GM19023 (cell line): ENCODE measurements at regions not wholly inside any gene's neighbourhood (a gene's known extent, or its start where the extent isn't known, plus 50 kb on each side); places are given as distances from the start of the nearest gene placed in this dataset.

ENCODE experiments used
- ATAC-seq: cut with Tn5 transposase; IDR thresholded peaks from one replicate; pipeline ENCODE4 v1.9.1; 2021; ENCODE audit warnings: mild to moderate bottlenecking, moderate library complexity; ENCODE audit not compliant: unreplicated experiment

DNA sequence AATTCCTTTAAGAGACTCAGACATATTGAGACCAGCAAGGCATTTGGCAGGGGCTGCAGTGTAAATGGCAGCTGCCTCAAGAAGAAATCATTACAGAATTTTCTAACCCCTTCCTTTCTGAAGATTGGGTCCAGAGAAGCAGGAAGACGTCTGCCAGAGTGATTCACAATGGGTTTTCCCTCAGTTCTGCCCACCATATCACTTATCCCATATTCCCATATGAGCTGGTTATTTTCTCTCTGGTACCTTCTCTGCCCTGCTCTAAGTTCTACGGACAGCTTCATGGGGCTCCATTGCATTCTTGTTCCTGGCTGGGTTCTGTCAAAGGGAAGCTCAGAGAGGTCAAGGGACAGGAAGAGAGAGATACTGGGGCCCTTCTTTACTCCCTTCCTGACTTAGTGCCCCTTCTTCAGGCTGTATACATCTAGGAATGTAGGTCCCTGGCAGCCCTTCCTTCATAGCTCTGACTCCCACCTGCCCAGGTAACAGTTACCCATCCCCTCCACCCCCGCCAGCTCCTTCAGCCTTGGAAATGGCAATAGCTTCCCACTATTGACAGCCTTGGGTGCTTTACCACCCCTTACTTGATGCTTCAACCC lies 420.6 kb upstream of the DAB1 start:
- ATAC-seq = no peak

DNA sequence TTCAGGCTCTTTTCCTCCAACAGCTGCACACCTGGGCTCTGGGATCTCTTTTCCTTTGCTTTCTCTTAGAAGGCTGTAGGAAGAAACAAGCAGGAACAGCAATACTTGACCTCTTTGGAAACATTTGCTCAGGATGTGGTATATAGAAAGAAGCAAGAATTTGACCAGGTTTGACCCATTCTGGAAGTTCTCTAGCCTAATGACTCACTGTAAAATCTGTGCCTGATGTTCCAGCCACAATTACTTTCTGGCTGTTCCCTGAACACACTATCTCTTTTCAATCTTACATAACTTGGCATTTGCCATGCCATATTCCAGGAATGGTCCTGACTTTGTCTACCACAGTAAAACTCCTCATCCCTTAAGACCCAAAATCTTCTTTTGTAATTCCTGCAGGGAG lies 419.9 kb upstream of the DAB1 start:
- no peak for ATAC-seq

DNA sequence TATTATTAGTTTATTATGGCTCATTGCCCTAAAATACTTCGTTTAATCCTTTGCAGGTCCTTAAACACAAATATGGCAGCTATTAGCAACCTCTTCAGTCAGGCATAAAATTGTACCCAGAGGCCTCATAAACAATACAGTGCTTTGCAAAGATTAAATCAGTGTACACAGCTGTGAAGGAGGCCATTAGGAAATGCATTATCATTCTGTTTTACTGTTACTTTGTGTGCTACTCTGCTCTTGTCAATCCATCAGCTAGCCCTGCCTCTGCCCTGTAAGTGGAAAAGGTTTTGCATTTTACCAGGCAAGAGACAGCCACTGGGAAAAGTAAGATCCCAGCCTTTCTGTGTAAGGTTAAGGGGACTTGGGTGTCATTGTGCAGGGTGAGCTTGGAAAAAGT lies 415.7 kb upstream of the DAB1 start:
- ATAC-seq = no peak

GRCh38 chr1:57839067-57839466 lies 415.2 kb upstream of the DAB1 start:
- no peak for ATAC-seq

GRCh38 chr1:57835620-57836019 lies 411.8 kb upstream of the DAB1 start:
- ATAC-seq = no peak

- ATAC-seq = no peak
Measured at GRCh38 chr1:57833296-57833695, 409.4 kb upstream of the DAB1 start.

DNA sequence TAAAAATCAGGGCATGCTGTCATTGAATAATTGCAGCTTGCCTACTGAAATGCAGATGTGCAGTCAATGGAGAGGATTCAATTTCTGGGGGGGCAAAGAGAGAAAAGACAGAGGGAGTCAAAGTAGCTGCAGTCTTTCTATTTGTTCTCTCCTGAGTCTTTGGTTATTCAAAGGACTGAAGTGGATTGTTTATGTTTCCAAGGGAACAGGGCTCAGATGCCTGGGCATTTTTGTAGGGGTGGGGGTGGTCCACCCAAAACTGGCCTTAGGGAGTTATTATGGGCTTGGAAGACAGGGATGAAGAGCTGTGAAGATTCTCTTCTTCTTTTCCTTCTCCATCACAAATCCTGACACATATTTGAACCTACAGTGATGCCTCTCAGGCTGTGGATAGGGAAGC lies 408.8 kb upstream of the DAB1 start:
- ATAC-seq = no peak

GRCh38 chr1:57831624-57832023 lies 407.8 kb upstream of the DAB1 start:
- ATAC-seq = no peak

DNA sequence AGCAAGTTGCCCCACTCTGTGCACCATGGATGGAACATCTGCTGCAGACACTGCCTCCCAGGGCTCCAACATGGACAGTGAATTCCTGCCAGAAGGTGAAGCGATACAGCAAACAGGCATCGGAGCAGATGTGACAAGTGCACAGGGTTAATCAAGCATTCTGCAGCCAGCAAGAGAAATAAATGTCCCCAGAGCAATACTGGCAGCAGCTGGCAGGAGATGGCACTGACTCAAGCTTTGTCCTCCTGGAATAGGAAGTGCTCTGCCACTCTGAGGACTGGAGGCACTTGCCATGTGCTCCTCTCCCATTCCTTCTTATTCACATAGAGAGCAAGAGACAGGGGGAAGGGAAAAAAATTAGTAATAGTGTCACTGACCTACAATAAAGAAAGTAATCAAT lies 402.7 kb upstream of the DAB1 start:
- ATAC-seq = no peak

DNA sequence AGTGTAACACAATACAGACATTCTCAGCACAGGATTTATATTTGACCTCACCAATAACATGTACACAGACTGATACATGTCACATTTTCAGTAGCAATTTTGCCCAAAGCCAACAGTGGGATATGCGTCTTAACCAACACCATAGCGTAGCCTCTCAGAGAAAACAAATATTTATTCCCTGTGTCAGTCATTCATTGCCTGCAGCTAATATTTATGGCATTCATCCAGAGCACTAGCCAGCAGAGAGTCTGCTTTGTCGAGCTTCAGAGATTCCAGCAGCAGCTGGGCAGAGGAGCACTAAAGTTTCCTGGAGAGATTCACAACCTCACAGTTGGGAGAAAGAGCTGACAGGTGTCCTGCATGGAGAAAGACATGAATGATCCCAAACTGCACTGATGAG lies 400.7 kb upstream of the DAB1 start:
- no peak for ATAC-seq

DNA sequence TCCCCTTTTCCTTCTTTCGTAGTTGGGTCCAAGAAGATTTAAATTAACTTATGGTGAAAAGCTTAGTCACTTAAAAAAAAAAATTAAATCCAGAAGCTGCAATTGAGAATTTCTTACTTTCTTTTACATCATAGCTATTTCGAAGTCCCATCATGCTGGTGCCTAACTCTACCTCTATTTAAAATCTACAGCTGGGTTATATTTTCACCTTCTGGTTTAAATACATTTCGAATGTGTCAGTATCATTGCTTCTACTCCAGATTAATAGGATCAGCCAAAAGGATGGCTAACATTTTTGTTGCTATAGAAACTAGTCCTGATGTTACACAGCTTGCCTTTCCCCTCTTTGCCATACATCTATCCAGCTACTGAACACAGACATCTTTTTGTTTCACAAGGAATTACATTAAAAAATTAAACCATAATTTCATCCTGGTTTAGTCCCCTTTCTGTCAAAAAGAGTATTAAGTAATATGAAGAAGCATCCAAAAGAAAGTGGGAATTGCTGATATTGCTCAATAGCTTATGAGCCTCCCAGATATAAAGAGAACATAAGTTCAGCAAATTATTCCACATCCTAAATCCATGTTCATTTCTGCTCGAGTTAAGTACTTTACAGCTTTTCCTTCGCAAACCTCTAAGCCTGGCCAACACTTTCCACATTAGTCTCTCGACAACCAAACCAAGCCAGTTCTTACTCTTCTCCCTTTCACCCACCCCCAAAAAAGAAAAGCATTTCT lies 396.7 kb upstream of the DAB1 start:
- no peak for ATAC-seq

DNA sequence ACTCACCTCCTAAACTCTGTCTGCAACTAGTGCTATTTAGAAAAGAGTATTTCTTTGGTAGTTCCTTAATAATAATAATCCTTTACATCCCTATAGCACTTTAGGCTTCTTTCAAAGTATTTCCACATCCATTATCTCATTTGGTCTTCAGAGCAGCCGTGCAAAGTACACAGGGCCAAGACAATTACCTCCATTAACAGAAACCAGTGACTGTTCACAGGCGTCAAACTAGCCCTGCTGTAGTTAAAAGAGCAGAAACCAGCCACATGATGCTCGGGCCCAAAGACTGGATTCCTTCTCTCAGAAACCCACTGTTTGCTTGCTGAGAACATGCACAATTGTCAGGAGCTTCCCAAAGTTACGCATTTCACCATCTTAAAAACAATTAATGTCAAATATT lies 396.0 kb upstream of the DAB1 start:
- no peak for ATAC-seq

DNA sequence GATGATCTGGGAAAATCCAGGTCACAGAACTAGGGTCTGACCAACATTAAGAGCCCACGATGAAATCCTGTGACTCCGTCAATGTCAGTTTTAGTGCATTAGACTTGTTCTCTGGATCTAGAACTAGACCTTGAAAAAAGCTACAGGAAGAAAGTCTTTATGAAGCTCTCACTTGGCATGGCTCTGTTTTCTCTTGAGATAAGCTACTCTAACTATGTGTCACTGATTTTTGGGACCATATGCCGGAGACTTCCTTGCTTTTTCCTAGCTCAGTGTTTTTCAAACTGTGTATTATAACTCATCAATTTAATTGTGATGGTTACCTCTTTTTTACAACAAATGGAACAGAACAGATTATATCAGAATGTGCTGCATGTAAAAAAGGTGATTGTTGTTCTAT lies 379.7 kb upstream of the DAB1 start:
- ATAC-seq = no peak

GRCh38 chr1:57800376-57800775 lies 376.5 kb upstream of the DAB1 start:
- ATAC-seq = no peak

DNA sequence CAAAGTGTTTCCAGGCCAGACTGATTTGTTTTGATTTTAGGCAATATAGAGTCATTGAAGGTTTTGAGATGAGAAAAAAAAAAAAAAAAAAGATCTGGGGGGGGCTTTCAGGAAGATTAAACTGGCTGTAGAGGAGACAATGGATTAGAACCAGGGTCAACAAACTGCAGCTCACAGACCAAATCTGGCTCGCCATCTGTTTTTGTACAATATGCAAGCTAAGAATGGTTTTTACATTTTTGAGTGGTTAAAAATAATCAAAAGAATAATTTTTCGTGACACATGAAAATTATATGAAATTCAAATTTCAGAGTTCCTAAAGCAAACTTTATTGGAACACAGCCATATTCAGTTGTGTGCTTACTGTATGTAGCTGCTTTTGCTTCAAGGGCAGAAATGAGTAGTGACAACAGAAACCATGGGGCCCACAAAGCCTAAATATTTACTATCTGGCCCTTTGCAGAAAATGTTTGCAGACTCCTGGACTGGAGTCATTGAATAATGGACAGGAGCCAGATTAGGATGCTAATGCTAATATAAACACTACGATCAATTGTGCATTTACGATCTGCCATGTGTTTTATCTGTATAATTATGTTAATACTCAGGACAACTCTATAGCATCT lies 375.7 kb upstream of the DAB1 start:
- ATAC-seq = no peak

- no peak for ATAC-seq
Measured at GRCh38 chr1:57798543-57798942, 374.7 kb upstream of the DAB1 start.

DNA sequence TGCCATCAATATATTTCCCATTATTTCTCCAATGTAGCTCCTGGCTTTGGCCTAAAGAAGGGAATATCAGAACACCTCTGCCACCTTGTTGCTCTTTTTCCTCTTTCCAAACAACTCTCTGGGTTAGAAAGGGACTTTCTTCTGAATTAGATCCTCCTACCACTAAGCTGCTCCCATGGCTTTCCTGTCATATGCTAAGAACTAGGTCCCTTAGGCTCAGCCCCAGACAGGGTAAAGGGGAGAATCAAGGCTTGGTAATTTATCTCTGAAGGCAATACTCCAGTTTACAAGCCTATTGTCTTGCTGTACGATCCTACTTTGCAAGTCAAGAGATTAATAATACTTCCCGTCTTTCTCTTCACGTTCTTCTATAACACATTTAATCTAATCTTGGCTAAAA lies 373.2 kb upstream of the DAB1 start:
- ATAC-seq = no peak

DNA sequence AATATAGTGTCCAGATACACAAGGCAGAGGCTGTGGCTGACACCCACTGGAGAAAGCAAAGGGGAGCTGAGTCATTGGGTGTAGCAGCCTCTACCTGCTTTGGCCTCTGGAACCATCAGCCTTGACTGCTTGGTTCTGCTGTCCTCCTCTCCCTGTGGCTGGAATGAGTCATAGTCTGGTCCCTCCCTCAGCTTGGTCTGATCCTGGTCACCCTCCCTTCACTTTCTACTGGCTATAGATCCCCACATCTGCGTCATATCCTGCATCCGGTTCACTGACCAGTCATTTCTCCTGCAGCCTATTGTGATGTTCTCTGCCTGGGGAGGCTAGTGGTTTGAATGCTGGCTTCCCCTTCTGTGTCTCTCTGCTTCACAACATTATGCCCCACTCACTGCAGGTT lies 372.8 kb upstream of the DAB1 start:
- ATAC-seq = no peak

DNA sequence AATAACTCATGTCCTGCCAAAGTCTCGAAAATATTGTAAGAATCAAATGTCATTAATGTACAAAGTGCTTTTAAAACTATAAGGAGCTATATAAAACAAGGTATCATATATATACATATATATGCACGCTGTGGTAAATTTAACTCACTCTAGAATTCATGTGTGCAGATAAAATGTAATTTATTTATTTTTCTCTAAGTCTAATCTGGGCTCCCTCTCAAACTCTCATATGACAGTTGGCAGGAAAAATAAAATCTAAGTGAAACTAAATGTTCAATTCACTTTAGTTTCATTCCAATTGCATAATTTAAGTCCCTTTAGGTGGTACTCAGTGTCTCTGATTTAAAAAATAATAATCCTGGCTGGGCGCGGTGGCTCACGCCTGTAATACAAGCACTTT lies 372.0 kb upstream of the DAB1 start:
- ATAC-seq = no peak

DNA sequence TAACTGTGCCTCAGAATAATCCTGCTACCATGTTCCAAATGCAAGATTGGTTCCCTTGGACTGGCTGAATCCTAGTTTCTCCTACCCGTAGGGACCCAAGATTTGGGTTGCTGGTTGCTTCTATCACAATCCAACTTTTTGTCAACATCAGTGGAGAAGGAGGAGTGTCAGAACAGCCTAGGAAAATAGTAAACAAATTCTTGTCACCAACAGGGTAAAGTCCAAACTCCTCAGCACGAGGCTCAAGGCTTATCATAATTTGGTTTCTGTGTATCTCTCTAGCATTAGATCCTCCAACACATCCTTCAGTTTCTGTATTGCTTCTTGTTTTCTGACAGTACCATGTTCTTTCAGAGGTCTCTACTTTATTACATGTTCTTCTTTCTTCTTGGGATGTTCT lies 370.2 kb upstream of the DAB1 start:
- ATAC-seq = no peak

DNA sequence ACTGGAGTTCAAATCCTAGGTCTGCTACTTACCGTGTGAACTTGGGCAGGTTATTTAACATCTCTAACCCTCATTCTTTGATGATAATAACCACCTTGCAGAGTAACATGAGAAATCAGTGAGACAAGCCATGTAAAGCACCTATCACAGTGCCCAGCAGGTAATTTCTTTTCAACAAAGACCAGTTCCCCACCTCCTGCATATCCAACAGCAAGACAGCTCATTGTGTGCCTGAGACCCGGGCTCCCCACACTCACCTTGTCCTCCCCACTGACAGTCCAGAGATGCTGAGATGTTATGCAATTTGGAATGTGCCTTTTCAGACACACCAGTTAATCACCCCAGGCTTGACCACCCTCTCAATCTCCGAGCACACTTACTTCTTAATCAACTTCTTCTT lies 367.6 kb upstream of the DAB1 start:
- no peak for ATAC-seq

GRCh38 chr1:57789936-57790335 lies 366.1 kb upstream of the DAB1 start:
- ATAC-seq = no peak

GRCh38 chr1:57788313-57788712 lies 364.5 kb upstream of the DAB1 start:
- no peak for ATAC-seq
